ENCODE measurements at regions not wholly inside any gene's neighbourhood (a gene's known extent, or its start where the extent isn't known, plus 50 kb on each side); places are given as distances from the start of the nearest gene placed in this dataset.
A peak's percentile ranks its signal among the peaks of the same experiment; 100 is the strongest.

DNA sequence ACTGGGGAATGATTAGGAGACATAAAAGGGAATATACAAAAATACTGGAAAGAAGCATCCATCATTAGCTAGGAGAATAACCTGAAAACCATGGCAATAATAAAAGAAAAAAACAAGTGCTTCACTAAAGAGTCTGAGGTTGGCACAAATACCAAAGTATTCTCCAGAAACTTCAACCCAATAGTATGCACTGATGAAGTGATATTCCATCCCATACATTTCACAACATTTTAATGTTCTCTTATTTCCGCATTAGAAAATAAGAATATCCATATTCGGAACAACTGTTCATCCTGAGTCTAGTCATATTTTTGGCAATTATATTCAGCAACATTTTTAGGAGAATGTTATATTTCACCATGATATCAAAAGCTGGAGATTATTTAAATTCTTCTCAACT lies 116.2 kb downstream of the POSTN start:
- Histone ChIP-seq H3K9me3 (no peaks in the 10 kb centered on the region), H3K27me3 (no peaks in the 10 kb centered on the region), H3K4me3 (no peak overlapping the region), H3K27ac (no peak overlapping the region), H3K4me1 (no peaks in the 10 kb centered on the region), H3K36me3 (no peaks in the 10 kb centered on the region)
- TF ChIP-seq, protein P1, sequence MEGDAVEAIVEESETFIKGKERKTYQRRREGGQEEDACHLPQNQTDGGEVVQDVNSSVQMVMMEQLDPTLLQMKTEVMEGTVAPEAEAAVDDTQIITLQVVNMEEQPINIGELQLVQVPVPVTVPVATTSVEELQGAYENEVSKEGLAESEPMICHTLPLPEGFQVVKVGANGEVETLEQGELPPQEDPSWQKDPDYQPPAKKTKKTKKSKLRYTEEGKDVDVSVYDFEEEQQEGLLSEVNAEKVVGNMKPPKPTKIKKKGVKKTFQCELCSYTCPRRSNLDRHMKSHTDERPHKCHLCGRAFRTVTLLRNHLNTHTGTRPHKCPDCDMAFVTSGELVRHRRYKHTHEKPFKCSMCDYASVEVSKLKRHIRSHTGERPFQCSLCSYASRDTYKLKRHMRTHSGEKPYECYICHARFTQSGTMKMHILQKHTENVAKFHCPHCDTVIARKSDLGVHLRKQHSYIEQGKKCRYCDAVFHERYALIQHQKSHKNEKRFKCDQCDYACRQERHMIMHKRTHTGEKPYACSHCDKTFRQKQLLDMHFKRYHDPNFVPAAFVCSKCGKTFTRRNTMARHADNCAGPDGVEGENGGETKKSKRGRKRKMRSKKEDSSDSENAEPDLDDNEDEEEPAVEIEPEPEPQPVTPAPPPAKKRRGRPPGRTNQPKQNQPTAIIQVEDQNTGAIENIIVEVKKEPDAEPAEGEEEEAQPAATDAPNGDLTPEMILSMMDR (IDR thresholded peaks at IDR 0.05) = no peak
- TF ChIP-seq POLR2AphosphoS5 (IDR thresholded peaks at IDR 0.05) (no peak), POLR2A (IDR thresholded peaks at IDR 0.05) (no peak)
- DNase-seq (ENCODE audit: low spot score in 2 of 2) = no peak
- intact Hi-C loops (cut with DNase I; ENCODE audit: low total_unique reads) = no loop called here

DNA sequence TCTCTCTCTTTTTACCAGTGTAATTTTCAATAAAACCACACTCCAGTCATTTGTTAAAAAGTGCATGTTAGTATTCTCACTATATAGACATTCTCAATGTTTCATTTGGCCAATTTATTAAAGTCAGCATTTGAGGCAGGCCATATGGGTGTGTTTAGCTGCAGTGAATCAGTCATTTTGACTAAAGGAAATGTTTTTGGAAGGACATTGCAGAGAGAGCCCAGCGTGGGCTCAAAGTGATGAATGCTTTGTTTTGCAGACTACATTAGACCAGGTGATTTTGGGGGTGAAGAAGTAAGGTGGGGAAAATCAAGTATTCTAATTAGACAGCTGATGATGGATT lies 116.7 kb downstream of the POSTN start:
- no peaks in the 10 kb centered on the region for H3K4me1 ChIP-seq
- no peak for DNase-seq (ENCODE audit: low spot score in 2 of 2)
- H3K27ac ChIP-seq = peak overlapping the region in 1 of 2 donors; percentile 32
- TF ChIP-seq, protein P1 (IDR thresholded peaks at IDR 0.05) = no peak
- TF ChIP-seq POLR2A (IDR thresholded peaks at IDR 0.05) (no peak), POLR2AphosphoS5 (IDR thresholded peaks at IDR 0.05) (no peak)
- intact Hi-C loops (cut with DNase I; ENCODE audit: low total_unique reads) = no loop called here
- no peak overlapping the region for H3K4me3 ChIP-seq
- no peaks in the 10 kb centered on the region for H3K36me3 ChIP-seq
- no peaks in the 10 kb centered on the region for H3K27me3 ChIP-seq
- no peaks in the 10 kb centered on the region for H3K9me3 ChIP-seq

GRCh38 chr13:37481011-37481884 lies 117.3 kb downstream of the POSTN start:
- TF ChIP-seq, protein P1 (IDR thresholded peaks at IDR 0.05) = no peak
- no peak for TF ChIP-seq POLR2A (IDR thresholded peaks at IDR 0.05)
- TF ChIP-seq POLR2AphosphoS5 (IDR thresholded peaks at IDR 0.05) = no peak

GRCh38 chr13:37479916-37480315 lies 118.7 kb downstream of the POSTN start:
- no peaks in the 10 kb centered on the region for H3K9me3 ChIP-seq
- no peak overlapping the region for H3K4me3 ChIP-seq
- H3K27me3 ChIP-seq = no peaks in the 10 kb centered on the region
- no peaks in the 10 kb centered on the region for H3K36me3 ChIP-seq
- intact Hi-C loops (cut with DNase I; ENCODE audit: low total_unique reads) = no loop called here
- DNase-seq (ENCODE audit: low spot score in 2 of 2) = no peak
- H3K4me1 ChIP-seq = no peaks in the 10 kb centered on the region
- TF ChIP-seq, protein P1 (IDR thresholded peaks at IDR 0.05) = no peak
- no peak for TF ChIP-seq POLR2A (IDR thresholded peaks at IDR 0.05)
- TF ChIP-seq POLR2AphosphoS5 (IDR thresholded peaks at IDR 0.05) = no peak
- H3K27ac ChIP-seq = no peak overlapping the region

More at GRCh38 chr13:37481011-37481884, 117.3 kb downstream of the POSTN start:
- no peak overlapping the region for H3K4me3 ChIP-seq
- intact Hi-C loops (cut with DNase I; ENCODE audit: low total_unique reads) = no loop called here
- no peaks in the 10 kb centered on the region for H3K27me3 ChIP-seq
- H3K4me1 ChIP-seq = no peaks in the 10 kb centered on the region
- no peak for DNase-seq (ENCODE audit: low spot score in 2 of 2)
- H3K27ac ChIP-seq = peak overlapping the region; percentile 11 to 32
- H3K36me3 ChIP-seq = no peaks in the 10 kb centered on the region
- H3K9me3 ChIP-seq = no peaks in the 10 kb centered on the region

- no peak overlapping the region for H3K4me3 ChIP-seq
- no peaks in the 10 kb centered on the region for H3K4me1 ChIP-seq
- no peaks in the 10 kb centered on the region for H3K27me3 ChIP-seq
- TF ChIP-seq, protein P1 (IDR thresholded peaks at IDR 0.05) = no peak
- TF ChIP-seq POLR2A (IDR thresholded peaks at IDR 0.05) (no peak), POLR2AphosphoS5 (IDR thresholded peaks at IDR 0.05) (no peak)
- no peak for DNase-seq (ENCODE audit: low spot score in 2 of 2)
- no peaks in the 10 kb centered on the region for H3K9me3 ChIP-seq
- intact Hi-C loops (cut with DNase I; ENCODE audit: low total_unique reads) = no loop called here
- no peak overlapping the region for H3K27ac ChIP-seq
- H3K36me3 ChIP-seq = no peaks in the 10 kb centered on the region
Measured at GRCh38 chr13:37476874-37477273, 121.7 kb downstream of the POSTN start.
